ENCODE measurements at regions not wholly inside any gene's neighbourhood (a gene's known extent, or its start where the extent isn't known, plus 50 kb on each side); places are given as distances from the start of the nearest gene placed in this dataset.

DNA sequence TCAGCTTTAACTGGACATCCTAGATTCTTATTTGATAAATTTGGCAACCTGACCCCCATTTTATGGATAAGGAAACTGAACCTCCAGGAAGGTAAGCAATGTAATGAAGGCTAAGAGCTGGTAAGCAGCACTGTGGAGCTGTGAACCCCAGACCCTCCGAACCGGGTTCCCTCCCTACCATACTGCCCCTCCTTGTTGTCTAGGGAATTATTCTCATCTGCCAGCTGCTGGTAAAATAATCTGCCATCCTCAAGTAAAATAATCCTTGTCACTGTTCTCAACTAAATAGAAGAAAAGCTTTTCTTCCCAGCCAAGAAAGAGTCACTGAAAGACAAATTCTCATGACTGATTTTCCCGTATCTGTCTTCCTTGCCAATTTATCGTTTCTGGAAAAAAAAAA, 55.8 kb upstream of the PRDX6 start:
- TF ChIP-seq POLR2AphosphoS5 (IDR thresholded peaks at IDR 0.05; ENCODE audit: low read length) (no peak), NRF1 (conservative IDR thresholded peaks at IDR 0.05; ENCODE audit: low read depth, low read length) (no peak), POLR2AphosphoS2 (IDR thresholded peaks at IDR 0.05; ENCODE audit: low read depth, low read length) (no peak), RFX5 (IDR thresholded peaks at IDR 0.05; ENCODE audit: low read depth, low read length) (no peak), SIN3A (IDR thresholded peaks at IDR 0.05; ENCODE audit: low read depth, low read length) (no peak), EP300 (IDR thresholded peaks at IDR 0.05; ENCODE audit: borderline replicate concordance in 1 of 2, control insufficient read depth in 1 of 2, low read depth in 2 of 2, low read length in 2 of 2) (no peak)
- TF ChIP-seq, protein P1, sequence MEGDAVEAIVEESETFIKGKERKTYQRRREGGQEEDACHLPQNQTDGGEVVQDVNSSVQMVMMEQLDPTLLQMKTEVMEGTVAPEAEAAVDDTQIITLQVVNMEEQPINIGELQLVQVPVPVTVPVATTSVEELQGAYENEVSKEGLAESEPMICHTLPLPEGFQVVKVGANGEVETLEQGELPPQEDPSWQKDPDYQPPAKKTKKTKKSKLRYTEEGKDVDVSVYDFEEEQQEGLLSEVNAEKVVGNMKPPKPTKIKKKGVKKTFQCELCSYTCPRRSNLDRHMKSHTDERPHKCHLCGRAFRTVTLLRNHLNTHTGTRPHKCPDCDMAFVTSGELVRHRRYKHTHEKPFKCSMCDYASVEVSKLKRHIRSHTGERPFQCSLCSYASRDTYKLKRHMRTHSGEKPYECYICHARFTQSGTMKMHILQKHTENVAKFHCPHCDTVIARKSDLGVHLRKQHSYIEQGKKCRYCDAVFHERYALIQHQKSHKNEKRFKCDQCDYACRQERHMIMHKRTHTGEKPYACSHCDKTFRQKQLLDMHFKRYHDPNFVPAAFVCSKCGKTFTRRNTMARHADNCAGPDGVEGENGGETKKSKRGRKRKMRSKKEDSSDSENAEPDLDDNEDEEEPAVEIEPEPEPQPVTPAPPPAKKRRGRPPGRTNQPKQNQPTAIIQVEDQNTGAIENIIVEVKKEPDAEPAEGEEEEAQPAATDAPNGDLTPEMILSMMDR (IDR thresholded peaks at IDR 0.05 in 2 of 3, conservative IDR thresholded peaks at IDR 0.05 in 1 of 3; ENCODE audit: control insufficient read depth in 2 of 3, extremely low read depth in 1 of 3, insufficient read depth in 1 of 3, low read depth in 3 of 3, low read length in 3 of 3), result no peak
- TF ChIP-seq, protein P2, sequence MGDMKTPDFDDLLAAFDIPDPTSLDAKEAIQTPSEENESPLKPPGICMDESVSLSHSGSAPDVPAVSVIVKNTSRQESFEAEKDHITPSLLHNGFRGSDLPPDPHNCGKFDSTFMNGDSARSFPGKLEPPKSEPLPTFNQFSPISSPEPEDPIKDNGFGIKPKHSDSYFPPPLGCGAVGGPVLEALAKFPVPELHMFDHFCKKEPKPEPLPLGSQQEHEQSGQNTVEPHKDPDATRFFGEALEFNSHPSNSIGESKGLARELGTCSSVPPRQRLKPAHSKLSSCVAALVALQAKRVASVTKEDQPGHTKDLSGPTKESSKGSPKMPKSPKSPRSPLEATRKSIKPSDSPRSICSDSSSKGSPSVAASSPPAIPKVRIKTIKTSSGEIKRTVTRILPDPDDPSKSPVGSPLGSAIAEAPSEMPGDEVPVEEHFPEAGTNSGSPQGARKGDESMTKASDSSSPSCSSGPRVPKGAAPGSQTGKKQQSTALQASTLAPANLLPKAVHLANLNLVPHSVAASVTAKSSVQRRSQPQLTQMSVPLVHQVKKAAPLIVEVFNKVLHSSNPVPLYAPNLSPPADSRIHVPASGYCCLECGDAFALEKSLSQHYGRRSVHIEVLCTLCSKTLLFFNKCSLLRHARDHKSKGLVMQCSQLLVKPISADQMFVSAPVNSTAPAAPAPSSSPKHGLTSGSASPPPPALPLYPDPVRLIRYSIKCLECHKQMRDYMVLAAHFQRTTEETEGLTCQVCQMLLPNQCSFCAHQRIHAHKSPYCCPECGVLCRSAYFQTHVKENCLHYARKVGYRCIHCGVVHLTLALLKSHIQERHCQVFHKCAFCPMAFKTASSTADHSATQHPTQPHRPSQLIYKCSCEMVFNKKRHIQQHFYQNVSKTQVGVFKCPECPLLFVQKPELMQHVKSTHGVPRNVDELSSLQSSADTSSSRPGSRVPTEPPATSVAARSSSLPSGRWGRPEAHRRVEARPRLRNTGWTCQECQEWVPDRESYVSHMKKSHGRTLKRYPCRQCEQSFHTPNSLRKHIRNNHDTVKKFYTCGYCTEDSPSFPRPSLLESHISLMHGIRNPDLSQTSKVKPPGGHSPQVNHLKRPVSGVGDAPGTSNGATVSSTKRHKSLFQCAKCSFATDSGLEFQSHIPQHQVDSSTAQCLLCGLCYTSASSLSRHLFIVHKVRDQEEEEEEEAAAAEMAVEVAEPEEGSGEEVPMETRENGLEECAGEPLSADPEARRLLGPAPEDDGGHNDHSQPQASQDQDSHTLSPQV (IDR thresholded peaks at IDR 0.05), result no peak

Measured in GM12878 (cell line).